ENCODE measurements at regions not wholly inside any gene's neighbourhood (a gene's known extent, or its start where the extent isn't known, plus 50 kb on each side); places are given as distances from the start of the nearest gene placed in this dataset.

- TF ChIP-seq CTCF (IDR thresholded peaks at IDR 0.05): no peak
- no peak overlapping the region for H3K27ac ChIP-seq
- ATAC-seq (ENCODE audit: insufficient number of reproducible peaks, low FRiP score, low read depth) (no peak), DNase-seq (ENCODE audit: low spot score) (no peak)
- H3K27me3 ChIP-seq (replicated peaks; ENCODE audit: insufficient read depth): no peaks in the 10 kb centered on the region
- H3K4me3 ChIP-seq: no peak overlapping the region
- peaks cover 0 to 9% of the 10 kb centered on the region in 2 donors for H3K4me1 ChIP-seq (ENCODE audit: control insufficient read depth in 1 of 2, low read depth in 2 of 2)
- H3K36me3 ChIP-seq: no peaks in the 10 kb centered on the region
- H3K9me3 ChIP-seq: no peaks in the 10 kb centered on the region
These were observed 702.0 kb downstream of the CDH11 start for GRCh38 chr16:64419832-64420231.

GRCh38 chr16:64417711-64418227 is 704.1 kb downstream of the CDH11 start:
- no peaks in the 10 kb centered on the region for H3K27me3 ChIP-seq (replicated peaks; ENCODE audit: insufficient read depth)
- ATAC-seq (ENCODE audit: insufficient number of reproducible peaks, low FRiP score, low read depth) (no peak), DNase-seq (ENCODE audit: low spot score) (no peak)
- H3K4me1 ChIP-seq (ENCODE audit: control insufficient read depth in 1 of 2, low read depth in 2 of 2): peaks cover 14 to 24% of the 10 kb centered on the region in 2 donors
- H3K4me3 ChIP-seq: no peak overlapping the region
- H3K9me3 ChIP-seq: no peaks in the 10 kb centered on the region
- TF ChIP-seq CTCF (IDR thresholded peaks at IDR 0.05): no peak
- H3K36me3 ChIP-seq: no peaks in the 10 kb centered on the region
- peak overlapping the region in 1 of 2 donors; percentile 19 for H3K27ac ChIP-seq

- H3K27ac ChIP-seq: no peak overlapping the region
- no peaks in the 10 kb centered on the region for H3K9me3 ChIP-seq
- H3K27me3 ChIP-seq (replicated peaks; ENCODE audit: insufficient read depth): no peaks in the 10 kb centered on the region
- peaks cover 14 to 32% of the 10 kb centered on the region in 2 donors for H3K4me1 ChIP-seq (ENCODE audit: control insufficient read depth in 1 of 2, low read depth in 2 of 2)
- ATAC-seq (ENCODE audit: insufficient number of reproducible peaks, low FRiP score, low read depth): no peak
- H3K4me3 ChIP-seq: peak overlapping the region; percentile 34
- TF ChIP-seq CTCF (IDR thresholded peaks at IDR 0.05): no peak
- DNase-seq (ENCODE audit: low spot score): no peak
- no peaks in the 10 kb centered on the region for H3K36me3 ChIP-seq
These were observed 705.5 kb downstream of the CDH11 start for GRCh38 chr16:64416216-64417005.

- peak overlapping the region; percentile 34 to 37 for H3K27ac ChIP-seq
- DNase-seq (ENCODE audit: low spot score) (peak; percentile 3), ATAC-seq (ENCODE audit: insufficient number of reproducible peaks, low FRiP score, low read depth) (no peak)
- no peaks in the 10 kb centered on the region for H3K27me3 ChIP-seq (replicated peaks; ENCODE audit: insufficient read depth)
- TF ChIP-seq CTCF (IDR thresholded peaks at IDR 0.05): no peak
- H3K9me3 ChIP-seq: no peaks in the 10 kb centered on the region
- no peak overlapping the region for H3K4me3 ChIP-seq
- H3K4me1 ChIP-seq (ENCODE audit: control insufficient read depth in 1 of 2, low read depth in 2 of 2): peaks cover 19 to 41% of the 10 kb centered on the region in 2 donors
- H3K36me3 ChIP-seq: no peaks in the 10 kb centered on the region
These were observed 709.1 kb downstream of the CDH11 start for GRCh38 chr16:64412578-64413280.

GRCh38 chr16:64410306-64410705 is 711.6 kb downstream of the CDH11 start:
- H3K4me1 ChIP-seq (ENCODE audit: control insufficient read depth in 1 of 2, low read depth in 2 of 2): peaks cover 19 to 32% of the 10 kb centered on the region in 2 donors
- no peak for ATAC-seq (ENCODE audit: insufficient number of reproducible peaks, low FRiP score, low read depth)
- no peaks in the 10 kb centered on the region for H3K27me3 ChIP-seq (replicated peaks; ENCODE audit: insufficient read depth)
- no peak overlapping the region for H3K4me3 ChIP-seq
- H3K36me3 ChIP-seq: no peaks in the 10 kb centered on the region
- H3K9me3 ChIP-seq: no peaks in the 10 kb centered on the region
- no peak for DNase-seq (ENCODE audit: low spot score)
- no peak overlapping the region for H3K27ac ChIP-seq
- no peak for TF ChIP-seq CTCF (IDR thresholded peaks at IDR 0.05)
